ENCODE measurements at regions not wholly inside any gene's neighbourhood (a gene's known extent, or its start where the extent isn't known, plus 50 kb on each side); places are given as distances from the start of the nearest gene placed in this dataset.

- Mint-ChIP-seq H3K9me3 (no peaks in the 10 kb centered on the region), H3K27ac (no peak overlapping the region)
- TF ChIP-seq, protein P1, sequence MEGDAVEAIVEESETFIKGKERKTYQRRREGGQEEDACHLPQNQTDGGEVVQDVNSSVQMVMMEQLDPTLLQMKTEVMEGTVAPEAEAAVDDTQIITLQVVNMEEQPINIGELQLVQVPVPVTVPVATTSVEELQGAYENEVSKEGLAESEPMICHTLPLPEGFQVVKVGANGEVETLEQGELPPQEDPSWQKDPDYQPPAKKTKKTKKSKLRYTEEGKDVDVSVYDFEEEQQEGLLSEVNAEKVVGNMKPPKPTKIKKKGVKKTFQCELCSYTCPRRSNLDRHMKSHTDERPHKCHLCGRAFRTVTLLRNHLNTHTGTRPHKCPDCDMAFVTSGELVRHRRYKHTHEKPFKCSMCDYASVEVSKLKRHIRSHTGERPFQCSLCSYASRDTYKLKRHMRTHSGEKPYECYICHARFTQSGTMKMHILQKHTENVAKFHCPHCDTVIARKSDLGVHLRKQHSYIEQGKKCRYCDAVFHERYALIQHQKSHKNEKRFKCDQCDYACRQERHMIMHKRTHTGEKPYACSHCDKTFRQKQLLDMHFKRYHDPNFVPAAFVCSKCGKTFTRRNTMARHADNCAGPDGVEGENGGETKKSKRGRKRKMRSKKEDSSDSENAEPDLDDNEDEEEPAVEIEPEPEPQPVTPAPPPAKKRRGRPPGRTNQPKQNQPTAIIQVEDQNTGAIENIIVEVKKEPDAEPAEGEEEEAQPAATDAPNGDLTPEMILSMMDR (conservative IDR thresholded peaks at IDR 0.05), result no peak
Measured at GRCh38 chrX:134741746-134742145, 55.3 kb downstream of the PABIR2 start.

GRCh38 chrX:134738986-134739740, 57.8 kb downstream of the PABIR2 start:
- DNase-seq (ENCODE audit: extremely low spot score, unreplicated experiment), result no peak
- TF ChIP-seq, protein P1 (conservative IDR thresholded peaks at IDR 0.05), result no peak
- Mint-ChIP-seq H3K4me3 (no peak overlapping the region), H3K9me3 (no peaks in the 10 kb centered on the region), H3K4me1 (ENCODE audit: unreplicated experiment) (peaks cover 15% of the 10 kb centered on the region), H3K27ac (no peak overlapping the region), H3K27me3 (no peaks in the 10 kb centered on the region), H3K36me3 (no peaks in the 10 kb centered on the region)

More at GRCh38 chrX:134741746-134742145, 55.3 kb downstream of the PABIR2 start:
- Mint-ChIP-seq H3K36me3 (no peaks in the 10 kb centered on the region), H3K4me1 (ENCODE audit: unreplicated experiment) (peaks cover 7% of the 10 kb centered on the region), H3K4me3 (no peak overlapping the region), H3K27me3 (no peaks in the 10 kb centered on the region)
- DNase-seq (ENCODE audit: extremely low spot score, unreplicated experiment), result no peak

- no peaks in the 10 kb centered on the region for H3K9me3 Mint-ChIP-seq
- no peak overlapping the region for H3K27ac Mint-ChIP-seq
- no peak overlapping the region for H3K4me3 Mint-ChIP-seq
- TF ChIP-seq, protein P1 (conservative IDR thresholded peaks at IDR 0.05), result no peak
- no peaks in the 10 kb centered on the region for H3K36me3 Mint-ChIP-seq
- H3K4me1 Mint-ChIP-seq (ENCODE audit: unreplicated experiment), result peaks cover 20% of the 10 kb centered on the region
- no peak for DNase-seq (ENCODE audit: extremely low spot score, unreplicated experiment)
- H3K27me3 Mint-ChIP-seq, result no peaks in the 10 kb centered on the region
Measured at GRCh38 chrX:134738445-134738844, 58.6 kb downstream of the PABIR2 start.

DNA sequence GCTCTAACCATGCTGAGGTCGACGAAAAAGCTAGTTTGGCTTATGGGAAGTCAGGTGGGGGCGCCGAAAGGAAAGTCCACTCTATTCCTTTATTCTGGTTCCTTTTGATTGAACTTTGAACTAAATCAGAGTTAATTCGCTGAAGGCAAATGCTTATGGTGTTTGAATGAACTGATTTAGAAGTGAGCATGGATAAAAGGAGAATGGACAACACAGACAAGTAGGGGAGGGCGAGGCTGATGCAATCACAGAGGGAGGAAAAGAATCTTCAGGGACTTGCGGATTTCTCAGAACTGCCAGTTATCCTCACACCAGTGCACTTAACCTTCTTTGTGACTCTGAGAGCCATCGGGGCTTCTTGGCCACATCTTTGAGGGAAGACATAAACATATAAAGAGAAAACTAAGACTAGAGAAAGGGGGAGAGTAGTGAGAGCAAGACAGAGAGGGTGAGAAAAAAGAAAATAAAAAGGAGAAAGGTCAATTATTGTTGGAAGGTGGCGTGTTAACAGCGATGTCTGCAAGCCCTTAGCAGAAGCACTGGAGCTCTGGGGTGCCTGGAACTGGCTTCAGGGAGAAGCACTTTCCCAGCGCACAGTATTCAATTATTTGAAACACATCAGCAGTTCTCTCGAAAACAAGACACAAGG, 59.2 kb downstream of the PABIR2 start:
- H3K36me3 Mint-ChIP-seq, result no peaks in the 10 kb centered on the region
- peaks cover 24% of the 10 kb centered on the region for H3K4me1 Mint-ChIP-seq (ENCODE audit: unreplicated experiment)
- no peaks in the 10 kb centered on the region for H3K9me3 Mint-ChIP-seq
- TF ChIP-seq, protein P1 (conservative IDR thresholded peaks at IDR 0.05), result no peak
- DNase-seq (ENCODE audit: extremely low spot score, unreplicated experiment), result no peak
- no peak overlapping the region for H3K4me3 Mint-ChIP-seq
- no peaks in the 10 kb centered on the region for H3K27me3 Mint-ChIP-seq
- no peak overlapping the region for H3K27ac Mint-ChIP-seq

DNA sequence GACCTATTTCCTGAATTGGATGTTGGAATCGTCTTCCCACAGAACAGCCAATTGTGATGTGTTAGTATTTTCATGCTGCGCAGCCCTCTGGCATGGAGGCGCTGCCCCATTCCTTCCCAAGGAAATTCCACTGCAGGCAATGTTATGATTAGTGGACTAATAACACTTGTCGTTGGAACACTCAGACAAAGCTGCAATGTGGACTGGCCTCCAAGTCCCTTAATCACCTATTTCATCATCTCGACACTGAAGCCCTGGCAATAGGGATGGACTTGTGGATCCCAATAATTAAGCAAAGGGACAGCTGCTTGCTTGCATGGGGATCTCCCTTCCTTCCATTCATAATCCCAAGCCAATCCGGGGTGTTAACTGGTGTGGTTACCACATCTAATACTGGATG, 59.9 kb downstream of the PABIR2 start:
- Mint-ChIP-seq H3K27me3 (no peaks in the 10 kb centered on the region), H3K9me3 (no peaks in the 10 kb centered on the region), H3K27ac (no peak overlapping the region), H3K4me1 (ENCODE audit: unreplicated experiment) (peaks cover 24% of the 10 kb centered on the region), H3K4me3 (no peak overlapping the region), H3K36me3 (no peaks in the 10 kb centered on the region)
- DNase-seq (ENCODE audit: extremely low spot score, unreplicated experiment), result no peak
- TF ChIP-seq, protein P1 (conservative IDR thresholded peaks at IDR 0.05), result no peak

Measured in type B pancreatic cell (in vitro differentiated cells).